Skin epidermis (tissue), 12 donors: ENCODE measurements at regions not wholly inside any gene's neighbourhood (a gene's known extent, or its start where the extent isn't known, plus 50 kb on each side); places are given as distances from the start of the nearest gene placed in this dataset.
"Not testable (repeated sequence)": the region's sequence is repeated elsewhere in the genome, so short reads cannot be mapped to it uniquely, and the experiment has no call there.

Experiments
- H3K27ac ChIP-seq, 21 experiments: fragments of 200-600 bp; sonication (generic) in 11 of 21; one replicate each; pipeline ENCODE4 v1.5.0; 2020; ENCODE audit warnings: mild to moderate bottlenecking in 3 of 21, inconsistent platforms in 2 of 21, moderate library complexity in 2 of 21
- H3K4me3 ChIP-seq, 7 experiments: fragments of 200-600 bp; sonication (generic) in 2 of 7; one replicate each; pipeline ENCODE4 v1.5.0; 2020; ENCODE audit warnings: inconsistent platforms in 2 of 7, mild to moderate bottlenecking in 2 of 7, moderate library complexity in 1 of 7

DNA sequence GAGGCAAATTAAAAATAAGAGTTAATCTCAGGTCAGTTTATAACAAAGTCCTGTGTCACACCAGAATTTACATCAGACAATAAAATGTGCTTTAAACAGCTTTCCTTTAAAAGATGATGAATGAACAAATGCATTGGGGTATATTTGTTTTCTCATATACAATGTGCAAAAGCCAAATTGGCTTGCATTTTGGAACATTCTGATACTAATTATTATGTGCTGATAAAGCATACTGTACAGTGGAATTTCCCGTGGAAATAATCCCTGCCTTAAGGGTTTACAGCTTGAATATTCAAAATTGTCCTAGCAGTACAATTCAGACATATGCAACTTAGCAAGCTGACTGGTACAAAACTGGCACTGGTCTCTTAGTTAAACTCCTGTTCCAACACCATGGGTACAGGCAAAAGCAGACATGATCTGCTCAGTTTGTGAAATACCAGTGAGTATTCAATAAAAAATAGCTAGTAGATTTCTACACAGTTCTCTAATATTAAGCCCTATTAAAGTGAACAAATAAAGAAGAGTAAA, 373.4 kb downstream of the SLITRK1 start:
- H3K4me3 ChIP-seq = no peak overlapping the region
- no peak overlapping the region for H3K27ac ChIP-seq

DNA sequence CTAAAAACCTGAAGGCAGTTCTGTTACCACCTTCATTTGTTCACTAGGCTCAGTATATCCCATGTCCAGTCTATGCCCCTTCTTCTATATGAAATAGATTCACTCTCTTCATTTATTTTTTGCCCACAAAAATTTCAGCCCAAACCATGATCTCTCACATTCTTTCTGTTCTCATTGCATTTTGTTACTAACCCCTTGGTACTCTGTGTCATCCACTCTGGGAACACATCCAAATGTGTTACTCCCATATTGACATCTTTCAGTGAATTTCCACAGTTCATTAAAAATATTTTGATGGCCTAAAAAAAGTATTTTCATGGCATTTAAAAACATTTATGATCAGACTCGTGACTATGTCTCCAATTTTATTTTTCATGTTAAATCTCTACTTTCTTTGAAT, 378.9 kb downstream of the SLITRK1 start:
- Histone ChIP-seq H3K4me3 (no peak overlapping the region), H3K27ac (no peak overlapping the region)

DNA sequence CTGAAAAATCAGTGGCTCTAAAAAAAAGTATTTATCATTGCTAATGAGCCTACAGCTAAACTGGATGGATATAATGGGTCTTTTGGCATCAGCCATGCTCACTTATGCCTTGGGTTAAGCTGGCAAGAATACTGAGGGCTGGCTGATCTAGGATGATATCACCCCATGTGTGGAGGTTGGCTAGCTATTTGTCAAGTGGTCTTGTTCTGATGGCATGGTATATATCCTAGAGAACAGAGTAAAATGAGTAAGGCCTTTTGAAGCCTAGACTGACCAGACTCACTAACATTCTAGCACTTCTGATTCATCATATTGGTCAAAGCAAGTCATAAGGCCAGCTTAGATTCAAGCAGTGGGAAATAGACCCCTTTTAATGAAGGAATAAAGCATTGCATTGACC, 383.0 kb downstream of the SLITRK1 start:
- H3K27ac ChIP-seq = no peak overlapping the region
- no peak overlapping the region for H3K4me3 ChIP-seq

DNA sequence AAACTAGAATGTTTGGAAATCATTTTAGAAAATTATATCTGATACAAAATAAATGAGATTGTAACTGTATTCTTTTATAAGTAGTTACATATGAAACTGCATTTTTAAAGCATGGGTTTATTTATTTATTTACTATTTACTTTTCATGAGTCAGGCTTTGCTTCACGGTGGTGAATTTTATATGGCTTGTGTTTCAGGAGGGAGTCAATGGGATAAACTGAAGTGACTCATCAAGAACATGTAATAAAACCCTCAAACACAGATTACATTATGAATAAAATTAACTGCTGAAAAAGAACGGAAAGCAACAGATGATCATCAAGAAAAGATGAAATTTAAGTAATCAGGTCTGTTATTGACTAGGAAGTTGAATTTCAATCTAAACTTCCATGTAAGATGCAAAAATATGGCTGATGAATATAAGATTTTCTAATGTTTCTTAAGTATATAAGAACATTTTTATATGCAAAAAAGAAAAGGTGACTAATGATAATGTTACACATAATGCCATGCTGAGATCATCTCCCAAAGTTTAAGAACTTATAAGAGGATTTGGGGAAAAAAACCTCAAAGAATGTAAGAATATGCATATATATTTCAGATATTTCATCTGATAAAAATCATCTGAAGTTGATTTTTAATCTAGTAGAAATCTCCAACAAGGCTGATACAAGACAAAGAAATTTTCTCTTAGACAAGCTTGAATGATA, 383.6 kb downstream of the SLITRK1 start:
- Histone ChIP-seq H3K27ac (no peak overlapping the region), H3K4me3 (no peak overlapping the region)

DNA sequence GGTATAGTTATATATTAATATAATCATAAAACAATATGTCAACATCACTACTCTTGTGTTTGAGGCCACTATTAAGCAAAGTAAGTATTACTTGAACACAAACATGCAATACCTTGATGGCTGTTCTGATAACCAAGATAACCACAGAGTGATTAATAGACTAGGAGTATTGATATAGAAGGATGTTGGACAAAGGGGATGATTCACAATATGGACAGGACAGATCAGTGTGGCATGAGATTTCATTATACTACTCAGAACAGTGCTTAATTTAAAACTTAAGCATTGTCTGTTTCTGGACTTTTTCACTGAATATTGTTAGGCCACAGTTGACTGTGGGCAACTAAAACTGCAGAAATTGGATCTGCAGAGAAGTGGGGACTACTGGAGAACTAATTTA, 384.2 kb downstream of the SLITRK1 start:
- no peak overlapping the region for H3K27ac ChIP-seq
- H3K4me3 ChIP-seq = no peak overlapping the region

DNA sequence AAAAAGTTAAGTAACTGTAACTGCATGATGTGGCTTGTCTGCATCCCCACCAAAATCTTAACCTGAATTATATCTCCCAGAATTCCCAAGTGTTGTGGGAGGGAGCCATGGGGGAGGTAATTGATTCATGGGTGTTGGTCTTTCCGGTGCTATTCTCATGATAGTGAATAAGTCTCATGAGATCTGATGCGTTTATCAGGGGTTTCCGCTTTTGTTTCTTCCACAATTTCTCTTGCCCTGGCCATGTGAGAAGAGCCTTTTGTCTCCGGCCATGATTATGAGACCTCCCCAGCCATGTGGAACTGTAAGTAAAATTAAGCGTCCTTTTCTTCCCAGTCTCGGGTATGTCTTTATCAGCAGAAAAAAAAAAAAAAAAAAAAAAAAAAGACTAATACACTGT, 385.8 kb downstream of the SLITRK1 start:
- no peak overlapping the region for H3K4me3 ChIP-seq
- no peak overlapping the region for H3K27ac ChIP-seq

DNA sequence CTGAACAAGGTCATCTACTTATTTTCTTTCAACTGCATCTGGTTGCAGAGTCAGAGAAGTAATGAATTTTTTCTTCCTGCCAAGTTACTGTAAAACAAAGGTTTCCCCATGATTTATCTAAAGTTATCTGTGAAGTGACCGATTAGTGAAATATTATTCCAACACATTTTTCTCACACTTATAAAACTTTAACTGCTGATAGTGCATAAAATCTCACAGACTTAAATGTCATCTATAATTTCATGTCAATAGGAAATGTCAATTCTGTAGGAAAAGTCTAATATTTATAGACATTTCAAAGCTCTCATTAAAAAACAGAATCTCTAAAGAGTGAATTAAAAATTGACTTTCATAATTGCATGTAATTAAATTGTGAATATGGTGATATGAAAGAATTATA, 397.2 kb downstream of the SLITRK1 start:
- Histone ChIP-seq H3K27ac (no peak overlapping the region), H3K4me3 (no peak overlapping the region)

DNA sequence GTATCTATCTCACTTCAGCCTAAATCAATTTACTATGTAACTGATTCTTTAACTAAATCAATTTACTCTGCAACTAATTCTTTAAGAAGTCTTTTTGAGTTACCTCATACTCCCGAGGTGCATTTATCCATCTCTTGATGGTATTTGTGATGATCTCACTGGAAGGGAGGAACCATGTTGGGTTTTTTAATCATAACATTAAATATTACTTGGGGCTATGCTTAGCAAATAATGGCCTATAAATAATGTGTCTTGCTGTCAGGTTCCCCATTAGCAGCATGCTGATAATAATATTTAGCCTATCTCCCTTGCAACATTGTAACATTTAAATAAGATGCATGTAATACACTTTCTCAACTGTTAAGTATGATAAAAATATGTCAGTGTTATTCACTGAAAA, 411.3 kb downstream of the SLITRK1 start:
- no peak overlapping the region for H3K4me3 ChIP-seq
- H3K27ac ChIP-seq = no peak overlapping the region

DNA sequence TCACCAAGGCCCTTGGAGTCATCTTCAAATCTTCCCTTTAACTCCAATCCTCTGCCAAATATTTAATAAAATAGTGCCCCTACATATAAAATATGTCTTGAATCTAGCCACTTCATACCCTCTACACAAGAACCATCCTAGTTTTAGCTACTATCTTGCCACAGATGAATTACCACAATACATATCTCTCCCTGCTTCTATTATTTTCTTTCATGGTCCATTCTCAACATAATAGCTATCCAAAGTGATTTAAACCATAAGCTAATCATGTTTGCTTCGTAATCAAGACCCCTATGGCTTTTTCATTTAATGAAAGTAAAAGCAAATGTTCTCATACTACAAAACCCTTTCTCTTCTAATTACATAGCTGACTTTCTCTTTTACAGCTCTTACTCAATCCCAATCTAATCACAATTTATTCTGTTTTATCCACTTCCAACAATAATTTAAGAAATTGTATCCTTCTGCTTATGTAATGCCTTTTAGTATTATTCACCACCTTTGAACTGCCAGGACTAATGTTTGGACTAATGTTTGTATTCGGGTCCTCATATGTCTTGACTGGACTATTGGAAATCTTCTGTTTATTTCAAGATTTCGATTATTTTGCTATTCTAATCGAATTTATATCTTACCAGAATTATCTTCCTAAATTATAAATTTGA, 412.0 kb downstream of the SLITRK1 start:
- H3K27ac ChIP-seq = no peak overlapping the region
- H3K4me3 ChIP-seq = no peak overlapping the region

DNA sequence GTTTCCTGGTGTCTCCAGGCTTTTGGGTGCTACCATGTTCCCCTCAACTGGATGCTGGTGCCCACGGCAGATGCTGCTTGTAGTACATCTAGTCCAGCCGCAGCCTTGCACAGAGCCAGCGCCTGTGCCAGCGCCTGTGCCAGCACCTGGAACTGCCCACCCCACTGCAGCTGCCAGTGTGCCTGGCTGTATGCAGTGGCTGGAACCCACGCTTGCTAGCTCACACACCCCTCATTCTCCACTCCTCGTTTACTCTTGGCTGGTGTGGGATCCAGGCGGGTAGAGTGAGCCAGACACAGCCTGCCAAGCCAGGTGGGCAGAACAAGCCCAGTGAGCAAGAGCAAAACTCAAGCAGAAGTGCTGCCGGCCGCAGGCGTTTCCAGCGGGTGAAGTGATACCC, 428.6 kb downstream of the SLITRK1 start:
- H3K4me3 ChIP-seq = no peak overlapping the region

DNA sequence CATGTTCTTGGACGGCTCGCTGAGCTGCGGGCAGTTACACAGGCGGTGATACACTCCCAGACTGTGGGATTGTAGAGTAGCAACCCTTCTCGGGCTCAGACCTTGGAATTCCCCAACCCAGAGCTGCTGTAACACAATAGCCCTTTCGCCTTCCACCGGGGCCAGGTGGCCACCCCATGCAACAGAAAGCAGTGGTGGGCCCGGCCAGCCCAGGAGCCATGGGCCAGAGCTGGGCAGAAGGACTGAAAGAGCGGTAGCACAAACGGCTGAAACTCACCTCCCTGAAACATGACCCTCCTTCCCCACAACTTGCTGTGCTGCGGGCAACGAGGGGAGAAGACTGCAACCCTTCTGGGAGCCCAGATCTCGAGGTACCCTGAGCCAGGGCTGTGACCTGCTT, 429.0 kb downstream of the SLITRK1 start:
- no peak overlapping the region for H3K4me3 ChIP-seq
- H3K27ac ChIP-seq = no peak overlapping the region

More for the DNA sequence above, 428.6 kb downstream of the SLITRK1 start:
- no peak overlapping the region for H3K27ac ChIP-seq

DNA sequence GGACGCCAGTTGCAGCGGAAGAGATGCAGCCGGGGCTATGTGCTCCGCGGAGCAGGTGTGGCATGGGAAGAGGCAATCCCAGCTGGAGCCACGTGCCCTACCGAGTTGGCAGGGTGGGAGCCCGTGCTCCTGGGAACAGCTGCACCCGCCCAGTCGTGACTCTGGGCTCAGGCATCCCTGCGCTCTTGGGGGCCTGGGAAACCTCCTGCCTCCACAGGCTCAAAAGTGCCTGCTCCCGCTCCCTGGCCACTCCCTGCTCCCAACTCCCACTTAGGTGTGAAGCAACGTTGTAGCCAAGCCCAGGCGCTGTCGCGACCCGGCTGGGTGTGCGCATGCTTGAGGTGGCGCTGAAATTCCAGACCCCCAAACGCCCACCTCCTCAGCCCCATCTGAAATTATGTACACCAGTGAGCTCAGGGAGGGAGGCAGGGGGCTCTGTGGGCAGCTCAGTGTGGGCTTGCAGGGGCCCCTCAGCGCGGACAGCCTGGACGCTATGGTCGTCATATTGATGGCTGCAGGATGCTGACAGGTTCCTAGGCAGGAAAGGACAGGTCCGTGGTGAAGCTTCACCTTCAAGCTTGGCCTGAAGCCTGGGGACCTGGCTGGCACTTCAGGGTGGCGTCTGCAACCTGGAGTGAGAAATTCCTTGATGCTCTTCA, 429.9 kb downstream of the SLITRK1 start:
- H3K27ac ChIP-seq = no peak overlapping the region
- H3K4me3 ChIP-seq = no peak overlapping the region

DNA sequence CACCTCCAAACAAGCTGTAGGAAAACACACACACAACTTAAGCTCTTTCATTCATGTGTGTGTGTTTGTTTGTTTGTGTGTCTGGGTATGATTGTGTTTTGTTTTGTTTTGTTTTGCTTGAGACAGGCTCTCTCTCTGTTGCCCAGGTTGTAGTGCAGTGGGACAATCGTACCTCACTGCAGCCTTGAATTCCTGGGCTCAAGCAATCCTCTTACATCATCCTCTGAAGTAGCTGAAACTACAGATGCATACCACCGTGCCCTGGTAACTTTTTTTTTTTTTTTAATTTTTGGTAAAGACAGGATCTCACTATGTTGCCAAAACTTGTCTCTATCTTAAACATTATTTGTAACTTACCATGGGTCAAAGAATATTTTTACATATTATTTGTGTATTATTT, 431.7 kb downstream of the SLITRK1 start:
- Histone ChIP-seq H3K4me3 (no peak overlapping the region), H3K27ac (no peak overlapping the region)

DNA sequence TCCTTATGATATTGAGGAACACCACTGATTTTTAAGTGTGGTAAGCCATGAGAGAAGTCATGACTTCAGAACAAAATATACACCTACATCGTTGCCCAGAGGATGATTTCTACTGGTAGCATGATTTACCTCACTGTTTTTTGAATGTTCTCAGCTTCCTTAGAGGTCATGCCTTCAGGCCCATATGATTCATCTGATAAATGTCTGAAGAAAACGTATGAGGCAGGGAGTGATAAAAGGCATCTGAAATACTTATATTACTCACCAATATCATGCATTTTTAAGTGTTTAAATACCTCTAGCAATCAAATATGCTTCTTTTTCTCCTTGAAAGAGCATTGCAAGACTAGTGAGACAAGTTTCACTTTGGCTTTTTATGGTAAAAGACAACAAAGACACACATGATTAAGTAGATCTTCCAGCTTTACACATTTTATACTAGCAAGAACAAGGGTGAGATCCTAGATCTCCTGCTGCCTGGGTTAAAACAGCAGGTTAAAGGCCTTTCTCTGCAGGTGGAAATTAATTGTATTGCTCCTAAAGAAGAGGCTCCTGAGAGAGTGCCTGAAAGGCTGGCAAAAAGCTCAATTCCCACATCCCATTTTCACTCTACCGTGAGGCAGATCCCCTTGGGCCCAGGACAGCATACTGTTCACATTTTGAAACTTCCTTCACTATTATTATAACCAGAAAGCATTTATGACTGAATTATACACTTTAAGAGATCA, 432.4 kb downstream of the SLITRK1 start:
- Histone ChIP-seq H3K4me3 (no peak overlapping the region), H3K27ac (no peak overlapping the region)

DNA sequence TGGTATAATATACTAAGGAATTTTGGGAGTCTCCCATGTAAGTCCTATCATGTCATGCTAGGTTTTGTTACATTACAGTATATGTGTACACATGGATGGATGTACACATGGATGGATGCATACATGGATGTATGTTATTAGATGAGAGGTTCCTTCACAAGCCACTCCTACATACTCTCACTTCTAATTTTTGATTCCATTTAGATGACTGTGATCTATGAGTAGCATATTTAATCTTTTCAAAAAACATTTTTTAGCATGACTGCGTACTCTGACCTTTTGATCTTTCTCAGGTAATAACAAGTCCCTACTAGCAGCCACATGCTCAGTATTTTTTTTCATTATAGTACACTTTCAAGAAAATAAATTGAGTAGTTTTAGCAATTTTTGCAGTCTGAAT, 441.8 kb downstream of the SLITRK1 start:
- Histone ChIP-seq H3K27ac (no peak overlapping the region), H3K4me3 (no peak overlapping the region)

DNA sequence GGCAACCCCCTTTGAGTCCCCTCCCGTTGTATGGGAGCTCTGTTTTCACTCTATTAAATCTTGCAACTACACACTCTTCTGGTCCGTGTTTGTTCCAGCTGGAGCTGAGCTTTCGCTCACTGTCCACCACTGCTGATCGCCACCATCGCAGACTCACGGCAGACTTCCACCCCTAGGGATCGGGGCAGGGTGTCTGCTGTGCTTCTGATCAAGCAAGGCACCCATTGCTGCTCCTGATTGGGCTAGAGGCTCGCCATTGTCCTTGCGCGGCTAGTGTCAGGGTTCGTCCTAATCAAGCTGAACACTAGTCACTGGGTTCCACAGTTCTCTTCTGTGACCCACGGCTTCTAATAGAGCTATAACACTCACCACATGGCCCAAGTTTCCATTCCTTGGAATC, 442.8 kb downstream of the SLITRK1 start:
- H3K27ac ChIP-seq, H3K4me3 ChIP-seq: not testable (repeated sequence)

DNA sequence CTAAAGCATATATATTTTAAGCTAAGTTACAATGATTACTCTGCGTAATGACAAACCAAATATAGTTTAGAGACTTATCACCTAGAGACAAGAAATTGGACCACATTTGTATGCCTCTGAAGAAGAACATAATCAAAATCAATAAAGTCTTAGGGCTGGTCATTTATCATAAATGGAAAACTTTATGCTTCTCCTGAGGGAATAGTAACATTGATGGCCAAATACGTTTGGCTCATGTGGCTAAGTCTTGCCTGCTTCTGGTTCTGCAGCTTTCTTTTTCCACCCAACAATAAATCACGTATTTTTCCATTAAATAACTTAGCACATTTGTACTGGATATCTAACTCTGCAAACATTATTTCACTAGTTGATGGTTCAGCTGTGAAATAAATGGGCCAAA, 458.4 kb downstream of the SLITRK1 start:
- H3K27ac ChIP-seq = no peak overlapping the region
- no peak overlapping the region for H3K4me3 ChIP-seq

DNA sequence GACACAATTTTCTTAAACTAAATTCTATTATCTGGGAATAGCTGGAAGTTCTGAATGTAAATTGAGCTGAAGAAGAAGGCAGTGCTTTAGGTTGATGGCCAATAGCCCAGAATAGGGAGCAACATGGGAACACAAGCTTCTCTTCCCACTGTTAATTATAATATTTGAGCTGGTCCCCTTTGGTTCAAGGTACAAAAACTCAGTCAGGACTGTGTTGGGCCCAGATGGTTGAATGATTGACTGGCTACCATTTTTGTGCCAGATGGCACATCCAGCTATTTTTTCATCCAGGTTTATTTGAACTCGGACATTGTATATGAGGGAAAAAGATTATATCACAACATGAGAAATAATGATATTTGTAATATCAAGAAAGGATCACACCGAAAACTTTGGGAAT, 458.9 kb downstream of the SLITRK1 start:
- H3K27ac ChIP-seq = no peak overlapping the region
- no peak overlapping the region for H3K4me3 ChIP-seq

DNA sequence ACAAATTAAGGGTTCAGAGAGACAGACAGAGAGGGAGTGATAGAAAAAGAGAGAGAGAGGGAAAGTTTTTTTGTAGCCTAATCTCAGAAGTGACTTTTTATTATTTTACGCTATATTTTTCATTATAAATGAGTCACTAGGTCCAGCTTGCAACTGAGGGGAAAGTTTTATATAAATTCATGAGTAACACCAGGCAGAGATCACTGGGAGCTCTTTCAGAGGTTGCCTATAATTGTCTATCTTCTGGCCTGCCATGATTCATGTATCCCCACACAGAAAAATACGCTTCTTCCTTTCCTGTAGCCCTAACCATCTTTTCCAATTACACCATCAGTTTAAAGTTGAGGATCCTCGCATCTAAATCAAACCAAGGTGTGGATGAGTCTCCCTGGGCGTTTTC, 467.9 kb downstream of the SLITRK1 start:
- Histone ChIP-seq H3K4me3 (no peak overlapping the region), H3K27ac (no peak overlapping the region)

DNA sequence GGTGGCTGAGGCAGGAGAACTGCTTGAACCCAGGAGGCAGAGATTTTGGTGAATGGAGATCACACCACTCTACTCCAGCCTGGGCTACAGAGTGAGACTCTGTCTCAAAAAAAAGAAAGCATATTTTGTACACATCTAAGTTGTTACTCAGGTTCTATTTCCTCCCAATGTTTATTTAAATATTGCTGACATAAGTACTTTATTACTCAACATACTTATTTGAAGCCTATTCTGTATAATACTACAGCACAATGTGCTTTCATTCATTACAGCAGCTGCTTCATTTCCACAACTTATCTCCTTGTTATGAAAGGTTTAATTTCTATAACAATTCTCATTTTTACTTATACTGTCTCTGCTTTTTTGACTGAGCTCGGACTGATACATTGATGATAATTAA, 495.7 kb downstream of the SLITRK1 start:
- H3K4me3 ChIP-seq = no peak overlapping the region
- no peak overlapping the region for H3K27ac ChIP-seq
